Femur (tissue), 1 donor: ENCODE measurements at regions not wholly inside any gene's neighbourhood (a gene's known extent, or its start where the extent isn't known, plus 50 kb on each side); places are given as distances from the start of the nearest gene placed in this dataset.

Source experiments
- DNase-seq: peaks from one replicate; pipeline ENCODE4 v3.0.0-alpha.2; 2017

- peak; percentile 43 for DNase-seq
Measured at GRCh38 chr11:69380451-69380901, 86.5 kb downstream of the MYEOV start.

GRCh38 chr11:69380921-69381581 is 87.1 kb downstream of the MYEOV start:
- DNase-seq, result peak; percentile 34

- peak; percentile 18 for DNase-seq
Measured at GRCh38 chr11:69381681-69382130, 87.8 kb downstream of the MYEOV start.

- peak; percentile 53 for DNase-seq
Measured at GRCh38 chr11:69382131-69383128, 88.5 kb downstream of the MYEOV start.

GRCh38 chr11:69383372-69384250 is 89.7 kb downstream of the MYEOV start:
- DNase-seq, result peak; percentile 14

GRCh38 chr11:69384251-69385143 is 90.5 kb downstream of the MYEOV start:
- DNase-seq, result peak; percentile 64

- peak; percentile 9 for DNase-seq
Measured at GRCh38 chr11:69385144-69385820, 91.3 kb downstream of the MYEOV start.

- peak; percentile 14 for DNase-seq
Measured at GRCh38 chr11:69385832-69386427, 92.0 kb downstream of the MYEOV start.

GRCh38 chr11:69386594-69387408 is 92.8 kb downstream of the MYEOV start:
- no peak for DNase-seq

GRCh38 chr11:69387409-69387885 is 93.5 kb downstream of the MYEOV start:
- peak; percentile 10 for DNase-seq

- no peak for DNase-seq
Measured at GRCh38 chr11:69388210-69388609, 93.3 kb upstream of the LINC01488 start.

- no peak for DNase-seq
Measured at GRCh38 chr11:69388661-69389060, 92.8 kb upstream of the LINC01488 start.

GRCh38 chr11:69390561-69390960 is 90.9 kb upstream of the LINC01488 start:
- DNase-seq, result no peak

GRCh38 chr11:69391192-69392103 is 90.0 kb upstream of the LINC01488 start:
- no peak for DNase-seq

GRCh38 chr11:69392104-69392653 is 89.3 kb upstream of the LINC01488 start:
- DNase-seq, result no peak

- no peak for DNase-seq
Measured at GRCh38 chr11:69393178-69393832, 88.2 kb upstream of the LINC01488 start.

GRCh38 chr11:69393865-69394233 is 87.6 kb upstream of the LINC01488 start:
- DNase-seq, result no peak
